ENCODE measurements at regions not wholly inside any gene's neighbourhood (a gene's known extent, or its start where the extent isn't known, plus 50 kb on each side); places are given as distances from the start of the nearest gene placed in this dataset.

- Mint-ChIP-seq H3K4me3 (no peak overlapping the region), H3K27ac (no peak overlapping the region), H3K27me3 (ENCODE audit: low read depth in 3 of 3) (no peaks in the 10 kb centered on the region), H3K4me1 (no peaks in the 10 kb centered on the region), H3K9me3 (peaks cover 0 to 3% (median 0%) of the 10 kb centered on the region in 7 donors), H3K36me3 (no peaks in the 10 kb centered on the region)
- TF ChIP-seq CTCF (IDR thresholded peaks at IDR 0.05), result no peak
- H3K4me3 ChIP-seq (replicated peaks in 1 of 3; ENCODE audit: low read depth in 2 of 3, low read length in 3 of 3), result no peak overlapping the region
- H2AFZ ChIP-seq (ENCODE audit: insufficient read depth, low read depth, low read length, poor library complexity, severe bottlenecking), result no peak overlapping the region
- H3K27ac ChIP-seq (ENCODE audit: low read depth in 1 of 2, low read length in 2 of 2), result no peak overlapping the region
- H3K9me3 ChIP-seq (replicated peaks in 1 of 2; ENCODE audit: control insufficient read depth in 1 of 2, insufficient read depth in 1 of 2, low read length in 2 of 2), result no peaks in the 10 kb centered on the region
- H4K20me1 ChIP-seq (ENCODE audit: insufficient read depth, low read length), result no peaks in the 10 kb centered on the region
- WGBS (ENCODE audit: insufficient coverage), result no CpG with 5 or more reads among the region's 6 CpGs
- intact Hi-C loops (cut with micrococcal nuclease), result no loop called here
- no peaks in the 10 kb centered on the region for H3K27me3 ChIP-seq (ENCODE audit: control insufficient read depth in 2 of 2, insufficient read depth in 2 of 2, low read length in 2 of 2)
- H3K4me2 ChIP-seq (replicated peaks; ENCODE audit: extremely low read depth, low read length, poor library complexity, severe bottlenecking), result no peak overlapping the region
- H3K9ac ChIP-seq (ENCODE audit: insufficient read depth, low read length, poor library complexity, severe bottlenecking), result no peak overlapping the region
- no peaks in the 10 kb centered on the region for H3K79me2 ChIP-seq (ENCODE audit: insufficient read depth, low read length)
- no peaks in the 10 kb centered on the region for H3K36me3 ChIP-seq (replicated peaks in 1 of 2; ENCODE audit: control insufficient read depth in 1 of 2, insufficient read depth in 2 of 2, low read length in 2 of 2)
- no peaks in the 10 kb centered on the region for H3K4me1 ChIP-seq (ENCODE audit: control insufficient read depth in 1 of 2, insufficient read depth in 2 of 2, low read length in 2 of 2)
- no peak for DNase-seq
Observed at GRCh38 chrX:36583674-36584073, 424.5 kb upstream of the FAM47C start.

- H3K4me3 ChIP-seq (replicated peaks in 1 of 3; ENCODE audit: low read depth in 2 of 3, low read length in 3 of 3), result no peak overlapping the region
- no peak for TF ChIP-seq CTCF (IDR thresholded peaks at IDR 0.05)
- no peaks in the 10 kb centered on the region for H3K36me3 ChIP-seq (replicated peaks in 1 of 2; ENCODE audit: control insufficient read depth in 1 of 2, insufficient read depth in 2 of 2, low read length in 2 of 2)
- H3K27me3 ChIP-seq (ENCODE audit: control insufficient read depth in 2 of 2, insufficient read depth in 2 of 2, low read length in 2 of 2), result no peaks in the 10 kb centered on the region
- no peak overlapping the region for H3K27ac ChIP-seq (ENCODE audit: low read depth in 1 of 2, low read length in 2 of 2)
- whole genome bisulfite sequencing (ENCODE audit: insufficient coverage), result no CpG with 5 or more reads among the region's 4 CpGs
- peaks cover 0 to 6% of the 10 kb centered on the region in 2 donors for H3K9me3 ChIP-seq (replicated peaks in 1 of 2; ENCODE audit: control insufficient read depth in 1 of 2, insufficient read depth in 1 of 2, low read length in 2 of 2)
- H3K4me2 ChIP-seq (replicated peaks; ENCODE audit: extremely low read depth, low read length, poor library complexity, severe bottlenecking), result no peak overlapping the region
- no peaks in the 10 kb centered on the region for H3K36me3 Mint-ChIP-seq
- peaks cover 0 to 5% (median 0%) of the 10 kb centered on the region in 3 donors for H3K27me3 Mint-ChIP-seq (ENCODE audit: low read depth in 3 of 3)
- peaks cover 0 to 4% (median 2%) of the 10 kb centered on the region in 7 donors for H3K9me3 Mint-ChIP-seq
- no peak overlapping the region for H3K27ac Mint-ChIP-seq
- no peak overlapping the region for H3K4me3 Mint-ChIP-seq
- DNase-seq, result no peak
- no peak overlapping the region for H2AFZ ChIP-seq (ENCODE audit: insufficient read depth, low read depth, low read length, poor library complexity, severe bottlenecking)
- no peaks in the 10 kb centered on the region for H3K4me1 ChIP-seq (ENCODE audit: control insufficient read depth in 1 of 2, insufficient read depth in 2 of 2, low read length in 2 of 2)
- H3K4me1 Mint-ChIP-seq, result no peaks in the 10 kb centered on the region
- intact Hi-C loops (cut with micrococcal nuclease), result no loop called here
- no peak overlapping the region for H3K9ac ChIP-seq (ENCODE audit: insufficient read depth, low read length, poor library complexity, severe bottlenecking)
- H3K79me2 ChIP-seq (ENCODE audit: insufficient read depth, low read length), result no peaks in the 10 kb centered on the region
- no peaks in the 10 kb centered on the region for H4K20me1 ChIP-seq (ENCODE audit: insufficient read depth, low read length)
Observed at GRCh38 chrX:36609616-36610585, 398.3 kb upstream of the FAM47C start.

All from CD14-positive monocyte (primary cell).